ENCODE measurements at regions not wholly inside any gene's neighbourhood (a gene's known extent, or its start where the extent isn't known, plus 50 kb on each side); places are given as distances from the start of the nearest gene placed in this dataset.

DNA sequence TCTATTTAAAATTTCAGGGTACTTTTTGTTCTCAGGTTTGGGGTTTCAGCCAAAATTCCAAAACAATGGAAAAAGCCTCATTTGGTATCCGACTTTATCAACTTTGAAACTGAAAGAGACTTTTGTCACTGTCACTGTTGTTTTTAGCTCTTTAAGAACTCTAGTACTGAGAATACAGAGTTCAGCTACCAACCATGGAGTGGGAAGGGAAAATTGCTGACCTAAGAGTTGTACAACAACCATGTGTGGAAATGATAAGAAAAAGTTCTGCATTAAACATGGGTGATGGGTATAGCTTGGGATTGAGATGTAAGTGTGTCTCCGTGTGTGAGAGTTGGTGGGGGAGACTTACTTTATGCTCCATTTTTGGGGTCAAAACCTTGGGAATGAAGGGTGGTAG is 206.6 kb upstream of the LRATD1 start:
- DNase-seq (ENCODE audit: low read depth) = no peak
- H3K4me3 ChIP-seq (ENCODE audit: control insufficient read depth, low read depth, low read length) = no peak overlapping the region
- TF ChIP-seq, protein P1, sequence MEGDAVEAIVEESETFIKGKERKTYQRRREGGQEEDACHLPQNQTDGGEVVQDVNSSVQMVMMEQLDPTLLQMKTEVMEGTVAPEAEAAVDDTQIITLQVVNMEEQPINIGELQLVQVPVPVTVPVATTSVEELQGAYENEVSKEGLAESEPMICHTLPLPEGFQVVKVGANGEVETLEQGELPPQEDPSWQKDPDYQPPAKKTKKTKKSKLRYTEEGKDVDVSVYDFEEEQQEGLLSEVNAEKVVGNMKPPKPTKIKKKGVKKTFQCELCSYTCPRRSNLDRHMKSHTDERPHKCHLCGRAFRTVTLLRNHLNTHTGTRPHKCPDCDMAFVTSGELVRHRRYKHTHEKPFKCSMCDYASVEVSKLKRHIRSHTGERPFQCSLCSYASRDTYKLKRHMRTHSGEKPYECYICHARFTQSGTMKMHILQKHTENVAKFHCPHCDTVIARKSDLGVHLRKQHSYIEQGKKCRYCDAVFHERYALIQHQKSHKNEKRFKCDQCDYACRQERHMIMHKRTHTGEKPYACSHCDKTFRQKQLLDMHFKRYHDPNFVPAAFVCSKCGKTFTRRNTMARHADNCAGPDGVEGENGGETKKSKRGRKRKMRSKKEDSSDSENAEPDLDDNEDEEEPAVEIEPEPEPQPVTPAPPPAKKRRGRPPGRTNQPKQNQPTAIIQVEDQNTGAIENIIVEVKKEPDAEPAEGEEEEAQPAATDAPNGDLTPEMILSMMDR (conservative IDR thresholded peaks at IDR 0.05; ENCODE audit: control insufficient read depth, insufficient read depth, low read depth, low read length) = no peak

DNA sequence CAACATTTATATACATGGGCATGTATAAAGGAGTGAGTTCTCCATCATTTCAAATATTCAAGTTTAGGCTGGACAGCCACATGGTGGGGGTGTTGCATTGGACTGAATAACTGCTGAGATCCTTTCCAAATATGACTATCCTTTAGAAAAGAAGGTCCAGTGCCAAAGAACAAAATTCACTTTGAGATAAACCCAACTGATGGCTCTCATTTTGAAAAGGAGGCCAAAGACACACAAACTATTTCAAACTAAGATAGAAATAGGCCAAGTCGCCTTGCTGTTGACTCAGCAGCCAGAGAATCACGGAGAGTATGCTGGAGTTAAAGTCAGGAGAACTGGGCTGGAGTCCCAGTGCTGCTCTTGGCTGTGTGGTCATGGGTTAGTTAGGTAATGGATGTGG is 204.5 kb upstream of the LRATD1 start:
- no peak overlapping the region for H3K4me3 ChIP-seq (ENCODE audit: control insufficient read depth, low read depth, low read length)
- peak; percentile 86 for DNase-seq (ENCODE audit: low read depth)
- TF ChIP-seq, protein P1 (conservative IDR thresholded peaks at IDR 0.05; ENCODE audit: control insufficient read depth, insufficient read depth, low read depth, low read length) = peak; percentile 37

DNA sequence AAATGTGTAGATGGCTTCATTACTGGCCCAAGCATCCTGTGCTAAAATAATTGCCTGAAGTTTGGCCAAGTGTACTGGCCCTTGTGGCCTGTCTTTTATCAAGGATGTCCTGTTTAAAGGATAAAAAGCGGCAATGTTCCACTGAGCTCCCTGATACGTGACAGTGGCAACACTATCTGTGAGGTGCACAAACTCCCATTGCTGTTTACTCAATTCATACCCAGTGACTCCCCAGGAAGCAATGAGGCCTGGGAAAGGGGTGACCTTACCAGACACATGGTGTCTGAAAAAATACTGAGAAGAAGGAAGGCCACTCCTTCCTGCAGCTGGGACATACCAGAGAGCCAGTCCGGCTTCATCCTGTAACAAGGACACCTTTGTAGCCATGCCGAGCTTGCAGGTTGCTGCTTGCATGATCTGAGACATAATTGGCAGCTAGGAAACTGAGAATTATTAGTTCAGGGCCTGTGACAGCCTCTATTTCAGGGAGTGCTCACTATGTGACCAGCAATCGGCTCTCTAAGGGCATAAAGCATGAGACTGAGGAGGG is 198.5 kb upstream of the LRATD1 start:
- TF ChIP-seq, protein P1 (conservative IDR thresholded peaks at IDR 0.05; ENCODE audit: control insufficient read depth, insufficient read depth, low read depth, low read length) = no peak
- DNase-seq (ENCODE audit: low read depth) = no peak
- no peak overlapping the region for H3K4me3 ChIP-seq (ENCODE audit: control insufficient read depth, low read depth, low read length)

DNA sequence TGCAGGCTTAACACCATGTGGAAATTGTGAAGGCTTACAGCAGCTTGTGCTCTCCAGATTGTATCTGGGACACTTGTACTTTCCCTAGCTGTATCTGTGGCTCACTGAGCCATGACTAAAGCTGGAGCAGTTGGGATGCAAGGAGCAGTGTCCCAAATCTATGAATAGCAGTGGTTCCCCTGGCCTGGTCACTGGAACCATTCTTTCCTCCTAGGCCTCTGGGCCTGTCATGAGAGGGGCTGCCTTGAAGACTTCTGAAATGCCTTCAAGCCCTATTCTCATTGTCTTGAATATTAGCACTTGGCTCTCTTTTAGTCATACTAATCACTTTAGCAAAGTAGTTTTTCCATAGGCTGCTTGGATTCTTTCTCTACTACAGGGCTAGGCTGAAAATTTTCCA is 186.8 kb upstream of the LRATD1 start:
- TF ChIP-seq, protein P1 (conservative IDR thresholded peaks at IDR 0.05; ENCODE audit: control insufficient read depth, insufficient read depth, low read depth, low read length) = no peak
- no peak for DNase-seq (ENCODE audit: low read depth)
- no peak overlapping the region for H3K4me3 ChIP-seq (ENCODE audit: control insufficient read depth, low read depth, low read length)

DNA sequence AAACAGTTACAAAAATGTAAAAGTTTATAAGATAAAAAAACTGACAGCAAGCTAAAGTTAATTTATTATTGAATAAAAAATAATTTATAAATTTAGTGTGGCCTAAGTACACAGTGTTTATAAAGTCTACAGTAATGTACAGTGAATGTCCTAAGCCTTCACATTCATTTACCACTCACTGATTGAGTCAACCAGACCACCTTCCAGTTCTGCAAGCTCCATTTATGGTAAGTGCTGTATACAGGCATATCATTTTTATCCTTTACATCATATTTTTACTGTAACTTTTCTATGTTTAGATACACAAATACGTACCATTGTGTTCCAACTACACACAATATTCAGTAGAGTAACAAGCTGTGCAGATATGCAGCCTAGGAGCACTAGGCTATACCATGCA is 184.2 kb upstream of the LRATD1 start:
- no peak for DNase-seq (ENCODE audit: low read depth)
- TF ChIP-seq, protein P1 (conservative IDR thresholded peaks at IDR 0.05; ENCODE audit: control insufficient read depth, insufficient read depth, low read depth, low read length) = no peak
- no peak overlapping the region for H3K4me3 ChIP-seq (ENCODE audit: control insufficient read depth, low read depth, low read length)

DNA sequence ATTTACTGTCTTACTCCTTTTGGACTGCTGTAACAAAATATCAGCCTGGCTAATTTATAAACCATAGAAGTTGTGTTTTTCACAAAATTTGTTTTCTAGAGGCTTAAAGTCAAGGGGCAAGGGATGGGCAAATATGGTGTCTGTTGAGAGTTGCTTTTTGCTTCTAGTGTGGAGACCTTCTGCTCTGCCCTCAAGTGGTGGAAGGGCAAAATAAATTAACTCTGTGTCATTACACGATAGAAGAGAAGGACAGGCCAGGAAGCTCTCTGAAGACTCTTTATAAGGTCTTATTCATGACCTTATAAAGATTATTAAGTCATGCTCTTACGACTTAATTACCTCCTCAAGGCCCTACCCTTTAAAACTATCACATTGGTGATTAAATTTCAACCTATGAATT is 181.2 kb upstream of the LRATD1 start:
- DNase-seq (ENCODE audit: low read depth) = no peak
- TF ChIP-seq, protein P1 (conservative IDR thresholded peaks at IDR 0.05; ENCODE audit: control insufficient read depth, insufficient read depth, low read depth, low read length) = no peak
- H3K4me3 ChIP-seq (ENCODE audit: control insufficient read depth, low read depth, low read length) = no peak overlapping the region

DNA sequence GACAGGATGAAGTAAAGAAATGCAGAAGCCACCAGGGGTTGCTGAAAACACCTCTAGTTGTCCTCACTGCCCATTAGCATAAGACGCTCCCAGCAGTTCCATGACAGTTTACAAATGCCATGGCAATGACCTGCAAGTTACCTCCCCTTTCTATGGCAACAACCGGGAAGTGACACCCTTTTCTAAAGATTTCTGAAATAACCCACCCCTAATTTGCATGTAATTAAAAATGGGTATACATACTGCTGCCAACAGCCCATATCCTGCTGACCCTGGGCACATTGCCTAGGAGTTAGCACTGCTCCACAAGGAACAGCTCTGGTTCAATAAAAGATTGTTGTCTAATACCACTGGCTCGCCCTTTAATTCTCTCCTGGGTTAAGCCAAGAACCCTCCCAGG is 178.3 kb upstream of the LRATD1 start:
- no peak overlapping the region for H3K4me3 ChIP-seq (ENCODE audit: control insufficient read depth, low read depth, low read length)
- TF ChIP-seq, protein P1 (conservative IDR thresholded peaks at IDR 0.05; ENCODE audit: control insufficient read depth, insufficient read depth, low read depth, low read length) = no peak
- no peak for DNase-seq (ENCODE audit: low read depth)

All from fibroblast of mammary gland (primary cell).